Liver (tissue), 2 donors: ENCODE measurements at regions not wholly inside any gene's neighbourhood (a gene's known extent, or its start where the extent isn't known, plus 50 kb on each side); places are given as distances from the start of the nearest gene placed in this dataset.

Experiments used
- YY1 ChIP-seq: IDR thresholded peaks from 2 replicates; pipeline ENCODE4 v1.6.1; 2016; ENCODE audit warnings: antibody characterized with exemption, mild to moderate bottlenecking
- TF ChIP-seq, protein P1 (sequence below): fragments of 150-350 bp; IDR thresholded peaks from 2 replicates; pipeline ENCODE4 v1.5.1; 2017; ENCODE audit warnings: improper control_type of control experiment, low read depth, low read length; ENCODE audit not compliant: missing input control
- donor health status: healthy.

DNA sequence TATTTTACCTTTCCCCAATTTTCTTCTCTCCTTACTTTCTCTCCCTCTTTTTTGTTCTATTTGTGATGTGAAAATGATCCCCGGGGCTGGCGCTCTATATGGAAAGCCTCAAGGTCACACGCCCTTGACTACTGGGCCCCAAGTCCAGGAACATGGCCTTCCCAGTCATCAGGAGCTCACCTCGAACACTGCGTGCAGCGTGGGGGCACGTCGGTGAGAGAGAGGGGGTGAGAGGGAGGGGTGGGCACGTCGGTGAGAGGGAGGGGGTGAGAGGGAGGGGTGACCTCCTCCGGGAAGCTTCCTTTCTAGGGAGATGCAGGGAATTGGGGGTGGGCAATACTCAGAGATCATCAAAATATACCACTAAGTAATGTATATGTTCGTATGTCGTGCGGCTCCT, 94.6 kb upstream of the TMPRSS2 start:
- TF ChIP-seq YY1 = no peak
- TF ChIP-seq, protein P1, sequence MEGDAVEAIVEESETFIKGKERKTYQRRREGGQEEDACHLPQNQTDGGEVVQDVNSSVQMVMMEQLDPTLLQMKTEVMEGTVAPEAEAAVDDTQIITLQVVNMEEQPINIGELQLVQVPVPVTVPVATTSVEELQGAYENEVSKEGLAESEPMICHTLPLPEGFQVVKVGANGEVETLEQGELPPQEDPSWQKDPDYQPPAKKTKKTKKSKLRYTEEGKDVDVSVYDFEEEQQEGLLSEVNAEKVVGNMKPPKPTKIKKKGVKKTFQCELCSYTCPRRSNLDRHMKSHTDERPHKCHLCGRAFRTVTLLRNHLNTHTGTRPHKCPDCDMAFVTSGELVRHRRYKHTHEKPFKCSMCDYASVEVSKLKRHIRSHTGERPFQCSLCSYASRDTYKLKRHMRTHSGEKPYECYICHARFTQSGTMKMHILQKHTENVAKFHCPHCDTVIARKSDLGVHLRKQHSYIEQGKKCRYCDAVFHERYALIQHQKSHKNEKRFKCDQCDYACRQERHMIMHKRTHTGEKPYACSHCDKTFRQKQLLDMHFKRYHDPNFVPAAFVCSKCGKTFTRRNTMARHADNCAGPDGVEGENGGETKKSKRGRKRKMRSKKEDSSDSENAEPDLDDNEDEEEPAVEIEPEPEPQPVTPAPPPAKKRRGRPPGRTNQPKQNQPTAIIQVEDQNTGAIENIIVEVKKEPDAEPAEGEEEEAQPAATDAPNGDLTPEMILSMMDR = no peak
